CD4-positive, alpha-beta T cell (primary cell): ENCODE measurements at regions not wholly inside any gene's neighbourhood (a gene's known extent, or its start where the extent isn't known, plus 50 kb on each side); places are given as distances from the start of the nearest gene placed in this dataset.
"Not testable (repeated sequence)": the region's sequence is repeated elsewhere in the genome, so short reads cannot be mapped to it uniquely, and the experiment has no call there.

ENCODE experiments used
- ATAC-seq: fragments of 200-7000 bp; cut with Tn5 transposase; one replicate; pipeline ENCODE4 v1.10.0; 2022; ENCODE audit warnings: mild to moderate bottlenecking; ENCODE audit not compliant: poor library complexity
- CTCF ChIA-PET: fragments of 350-600 bp; sonication (Branson Sonifier 250); formaldehyde crosslinking; loops from one replicate; lab custom pipeline; 2021; ENCODE audit warnings: antibody characterized with exemption, inconsistent platforms; lab: Charles Lee
- POLR2A ChIA-PET: fragments of 350-600 bp; sonication (Branson Sonifier 250); formaldehyde crosslinking; loops from one replicate; lab custom pipeline; 2021; ENCODE audit warnings: antibody characterized with exemption, inconsistent platforms; lab: Charles Lee
- DNase-seq, 14 experiments: peaks; one replicate each; pipeline ENCODE4 v3.0.0-alpha.2; 2013 to 2020; ENCODE audit warnings: mixed read lengths in 2 of 14
- H3K27ac ChIP-seq, 2 donors: one replicate each; pipeline versions ENCODE4 v1.5.1 to v1.7.0; 2013; ENCODE audit warnings: low read length in 2 of 2, low read depth in 1 of 2, mild to moderate bottlenecking in 1 of 2
- H3K27me3 ChIP-seq, 2 experiments: 1 replicate in 1 of 2; 2 replicates in 1 of 2; pipeline versions ENCODE4 v1.6.1 to v1.7.0; 2013; ENCODE audit warnings: low read length in 2 of 2, control low read depth in 1 of 2, mild to moderate bottlenecking in 1 of 2, moderate library complexity in 1 of 2; ENCODE audit not compliant: insufficient read depth in 2 of 2, control insufficient read depth in 1 of 2
- H3K36me3 ChIP-seq: one replicate; pipeline ENCODE4 v1.6.1; 2013; ENCODE audit warnings: low read length, control low read depth; ENCODE audit not compliant: insufficient read depth
- H3K4me1 ChIP-seq: one replicate; pipeline ENCODE4 v1.6.1; 2013; ENCODE audit warnings: low read length, control low read depth; ENCODE audit not compliant: insufficient read depth
- H3K4me3 ChIP-seq: one replicate; pipeline ENCODE4 v1.5.1; 2013; ENCODE audit warnings: mild to moderate bottlenecking, low read length, moderate library complexity
- H3K9me3 ChIP-seq, 2 experiments: 1 replicate in 1 of 2; 2 replicates in 1 of 2; pipeline versions ENCODE4 v1.6.1 to v1.7.0; 2013; ENCODE audit warnings: low read length in 2 of 2, mild to moderate bottlenecking in 2 of 2, control low read depth in 1 of 2, moderate library complexity in 1 of 2; ENCODE audit not compliant: control insufficient read depth in 1 of 2, insufficient read depth in 1 of 2
- H3K27ac Mint-ChIP-seq: one replicate; pipeline ENCODE4 v1.8.0; 2020; ENCODE audit warnings: mixed read lengths
- H3K27me3 Mint-ChIP-seq: one replicate; pipeline ENCODE4 v1.8.0; 2021; ENCODE audit warnings: mixed read lengths
- H3K36me3 Mint-ChIP-seq: one replicate; pipeline ENCODE4 v1.8.0; 2021; ENCODE audit warnings: low read depth, mixed read lengths
- H3K4me1 Mint-ChIP-seq: one replicate; pipeline ENCODE4 v1.8.0; 2021; ENCODE audit warnings: low read depth, mixed read lengths
- H3K4me3 Mint-ChIP-seq: one replicate; pipeline ENCODE4 v1.8.0; 2020; ENCODE audit warnings: mild to moderate bottlenecking, mixed read lengths
- H3K9me3 Mint-ChIP-seq: one replicate; pipeline ENCODE4 v1.8.0; 2020; ENCODE audit warnings: mixed read lengths
- intact Hi-C, 2 experiments: fragments of 100-400 bp; cut with DNase I in 1 of 2; cut with micrococcal nuclease in 1 of 2; formaldehyde crosslinking; loops; one replicate each; pipeline versions ENCODE4 v1.15.1 to v1.9.0; 2023 to 2025; cut with DNase I, micrococcal nuclease
- TF ChIP-seq, protein P1 (sequence below): fragments of 200-600 bp; IDR thresholded peaks from one replicate; pipeline ENCODE4 v1.8.0; 2022; ENCODE audit warnings: antibody characterized with exemption, mild to moderate bottlenecking

DNA sequence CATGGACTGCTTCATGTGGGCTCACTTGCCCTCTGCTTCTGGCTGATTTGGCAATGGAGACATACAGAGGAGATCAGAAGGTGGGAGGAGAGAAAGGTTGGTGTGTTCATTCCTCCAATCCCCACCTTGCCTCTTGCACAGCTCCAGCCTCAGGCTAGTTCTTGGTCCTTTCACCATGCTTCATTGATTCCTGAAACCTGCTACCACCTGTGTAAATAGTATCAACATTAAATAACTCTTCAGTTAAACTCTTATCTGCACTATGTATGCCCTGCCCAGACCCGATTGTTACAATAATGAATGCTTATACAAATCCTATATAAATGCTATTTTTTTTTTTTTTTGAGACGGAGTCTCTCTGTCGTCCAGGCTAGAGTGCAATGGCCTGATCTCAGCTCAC is 174.5 kb downstream of the CD83 start:
- ATAC-seq: no peak
- Histone ChIP-seq H3K27ac (no peak overlapping the region), H3K4me3 (no peak overlapping the region), H3K27me3 (no peaks in the 10 kb centered on the region), H3K4me1 (no peaks in the 10 kb centered on the region), H3K36me3 (no peaks in the 10 kb centered on the region), H3K9me3 (no peaks in the 10 kb centered on the region)
- Mint-ChIP-seq H3K27ac (no peak overlapping the region), H3K36me3 (no peaks in the 10 kb centered on the region), H3K4me3 (no peak overlapping the region), H3K4me1 (peaks cover 20% of the 10 kb centered on the region), H3K9me3 (no peaks in the 10 kb centered on the region), H3K27me3 (no peaks in the 10 kb centered on the region)
- TF ChIP-seq, protein P1, sequence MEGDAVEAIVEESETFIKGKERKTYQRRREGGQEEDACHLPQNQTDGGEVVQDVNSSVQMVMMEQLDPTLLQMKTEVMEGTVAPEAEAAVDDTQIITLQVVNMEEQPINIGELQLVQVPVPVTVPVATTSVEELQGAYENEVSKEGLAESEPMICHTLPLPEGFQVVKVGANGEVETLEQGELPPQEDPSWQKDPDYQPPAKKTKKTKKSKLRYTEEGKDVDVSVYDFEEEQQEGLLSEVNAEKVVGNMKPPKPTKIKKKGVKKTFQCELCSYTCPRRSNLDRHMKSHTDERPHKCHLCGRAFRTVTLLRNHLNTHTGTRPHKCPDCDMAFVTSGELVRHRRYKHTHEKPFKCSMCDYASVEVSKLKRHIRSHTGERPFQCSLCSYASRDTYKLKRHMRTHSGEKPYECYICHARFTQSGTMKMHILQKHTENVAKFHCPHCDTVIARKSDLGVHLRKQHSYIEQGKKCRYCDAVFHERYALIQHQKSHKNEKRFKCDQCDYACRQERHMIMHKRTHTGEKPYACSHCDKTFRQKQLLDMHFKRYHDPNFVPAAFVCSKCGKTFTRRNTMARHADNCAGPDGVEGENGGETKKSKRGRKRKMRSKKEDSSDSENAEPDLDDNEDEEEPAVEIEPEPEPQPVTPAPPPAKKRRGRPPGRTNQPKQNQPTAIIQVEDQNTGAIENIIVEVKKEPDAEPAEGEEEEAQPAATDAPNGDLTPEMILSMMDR: no peak
- CTCF ChIA-PET: interaction anchor here (0.7 kb wide), 2 partner anchors 14 to 39 kb away, joined by 3 read pairs; no protein-coding TSS in a partner anchor
- POLR2A ChIA-PET: no interaction called here
- no peak for DNase-seq
- intact Hi-C loops: no loop called here

DNA sequence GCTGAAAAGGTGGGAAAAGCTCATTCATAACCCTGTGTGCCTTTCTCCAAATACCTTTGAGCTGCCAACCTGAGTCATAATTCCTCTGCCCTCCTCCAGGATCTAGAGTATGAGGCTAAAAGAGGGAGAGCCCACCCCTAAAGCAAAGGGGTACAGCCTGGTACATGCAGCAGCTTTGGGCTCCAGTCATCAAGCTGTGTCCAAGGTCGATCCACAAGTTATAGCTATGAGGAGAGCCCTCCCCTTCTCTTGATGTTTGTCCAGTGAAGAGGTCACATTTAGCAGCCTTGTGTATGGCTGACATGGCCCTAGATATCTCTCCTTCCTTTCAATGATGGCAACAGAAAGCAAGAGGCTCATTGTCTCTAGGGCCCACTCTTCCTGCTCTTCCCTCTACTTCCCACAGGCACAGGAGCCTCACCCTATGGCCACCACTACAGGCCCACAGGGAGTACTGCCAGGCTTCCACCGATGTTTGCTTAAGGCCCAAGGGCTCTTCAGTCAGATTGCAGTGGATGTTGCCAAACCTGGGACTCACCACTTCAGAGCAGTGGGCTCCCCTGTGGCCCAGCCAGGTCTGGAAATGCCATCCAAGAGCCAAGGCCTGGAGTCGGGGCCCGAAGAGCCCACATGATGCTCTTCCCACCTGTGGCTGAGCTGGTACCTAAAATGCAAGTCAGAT is 176.8 kb downstream of the CD83 start:
- CTCF ChIA-PET: no interaction called here

DNA sequence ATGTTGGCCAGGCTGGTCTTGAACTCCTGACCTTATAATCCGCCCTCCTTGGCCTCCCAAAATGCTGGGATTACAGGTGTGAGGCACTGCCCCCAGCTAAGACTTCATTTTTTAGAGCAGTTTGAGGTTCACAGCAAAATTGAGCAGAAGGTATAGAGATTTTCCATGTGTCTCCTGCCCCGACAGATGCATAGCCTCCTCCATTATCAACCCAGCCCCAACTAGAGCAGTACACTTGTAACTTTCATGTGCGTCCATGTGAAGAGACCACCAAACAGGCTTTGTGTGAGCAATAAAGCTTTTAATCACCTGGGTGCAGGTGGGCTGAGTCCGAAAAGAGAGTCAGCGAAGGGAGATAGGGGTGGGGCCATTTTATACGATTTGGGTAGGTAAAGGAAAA is 179.1 kb downstream of the CD83 start:
- H3K36me3 ChIP-seq, POLR2A ChIA-PET, ATAC-seq, H3K27me3 Mint-ChIP-seq, H3K4me3 ChIP-seq, CTCF ChIA-PET, H3K36me3 Mint-ChIP-seq, intact Hi-C loops, H3K9me3 Mint-ChIP-seq, H3K4me3 Mint-ChIP-seq, H3K27ac ChIP-seq, H3K27me3 ChIP-seq, H3K4me1 ChIP-seq, H3K9me3 ChIP-seq, H3K27ac Mint-ChIP-seq, H3K4me1 Mint-ChIP-seq, DNase-seq: not testable (repeated sequence)

More for the DNA sequence above, 176.8 kb downstream of the CD83 start:
- Histone ChIP-seq H3K36me3 (no peaks in the 10 kb centered on the region), H3K4me3 (no peak overlapping the region), H3K27me3 (no peaks in the 10 kb centered on the region), H3K4me1 (no peaks in the 10 kb centered on the region), H3K27ac (no peak overlapping the region), H3K9me3 (no peaks in the 10 kb centered on the region)
- Mint-ChIP-seq H3K4me1 (peaks cover 16% of the 10 kb centered on the region), H3K4me3 (no peak overlapping the region), H3K36me3 (no peaks in the 10 kb centered on the region), H3K27me3 (no peaks in the 10 kb centered on the region), H3K27ac (no peak overlapping the region), H3K9me3 (no peaks in the 10 kb centered on the region)
- DNase-seq: no peak
- POLR2A ChIA-PET: no interaction called here
- intact Hi-C loops: no loop called here
- TF ChIP-seq, protein P1: no peak
- no peak for ATAC-seq

DNA sequence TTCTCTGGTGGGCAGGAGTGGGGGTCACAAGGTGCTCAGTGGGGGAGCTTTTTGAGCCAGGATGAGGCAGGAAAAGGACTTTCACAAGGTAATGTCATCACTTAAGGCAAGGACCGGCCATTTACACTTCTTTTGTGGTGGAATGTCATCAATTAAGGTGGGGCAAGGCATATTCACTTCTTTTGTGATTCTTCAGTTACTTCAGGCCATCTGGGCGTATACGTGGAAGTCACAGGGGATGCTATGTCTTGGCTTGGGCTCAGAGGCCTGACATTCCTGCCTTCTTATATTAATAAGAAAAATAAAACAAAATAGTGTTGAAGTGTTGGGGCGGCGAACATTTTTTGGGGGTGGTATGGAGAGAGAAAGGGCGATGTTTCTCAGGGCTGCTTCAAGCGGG is 179.5 kb downstream of the CD83 start:
- H3K4me1 ChIP-seq, H3K4me3 Mint-ChIP-seq, H3K4me1 Mint-ChIP-seq, H3K27ac ChIP-seq, H3K9me3 Mint-ChIP-seq, H3K36me3 ChIP-seq, POLR2A ChIA-PET, H3K27me3 Mint-ChIP-seq, H3K36me3 Mint-ChIP-seq, H3K27me3 ChIP-seq, ATAC-seq, CTCF ChIA-PET, intact Hi-C loops, H3K4me3 ChIP-seq, DNase-seq, H3K27ac Mint-ChIP-seq, H3K9me3 ChIP-seq: not testable (repeated sequence)

DNA sequence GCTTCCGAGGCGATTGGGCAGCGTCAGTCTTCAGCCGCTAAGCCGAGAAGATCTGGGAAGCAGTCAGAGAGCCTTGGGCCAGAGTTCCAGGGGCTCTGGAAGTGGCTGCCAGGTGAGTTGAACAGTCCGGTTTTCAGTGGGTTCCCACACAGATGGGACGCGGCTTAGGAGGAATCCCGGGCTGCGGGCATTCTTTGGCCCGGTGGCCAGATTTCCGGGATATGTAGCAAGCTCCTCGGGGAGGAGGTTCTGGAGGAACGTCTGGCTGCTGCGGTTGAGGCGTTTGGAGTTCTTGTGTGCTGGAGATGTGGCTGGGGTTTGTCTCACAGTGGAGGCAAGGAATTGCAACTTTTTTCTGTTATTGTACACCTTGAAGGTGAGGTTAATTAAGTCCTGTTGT is 182.6 kb downstream of the CD83 start:
- POLR2A ChIA-PET, H3K27ac Mint-ChIP-seq, DNase-seq, H3K36me3 Mint-ChIP-seq, CTCF ChIA-PET, H3K9me3 Mint-ChIP-seq, H3K4me3 ChIP-seq, H3K27ac ChIP-seq, H3K4me3 Mint-ChIP-seq, H3K9me3 ChIP-seq, H3K4me1 ChIP-seq, H3K27me3 ChIP-seq, intact Hi-C loops, H3K36me3 ChIP-seq, H3K4me1 Mint-ChIP-seq, ATAC-seq, H3K27me3 Mint-ChIP-seq: not testable (repeated sequence)

DNA sequence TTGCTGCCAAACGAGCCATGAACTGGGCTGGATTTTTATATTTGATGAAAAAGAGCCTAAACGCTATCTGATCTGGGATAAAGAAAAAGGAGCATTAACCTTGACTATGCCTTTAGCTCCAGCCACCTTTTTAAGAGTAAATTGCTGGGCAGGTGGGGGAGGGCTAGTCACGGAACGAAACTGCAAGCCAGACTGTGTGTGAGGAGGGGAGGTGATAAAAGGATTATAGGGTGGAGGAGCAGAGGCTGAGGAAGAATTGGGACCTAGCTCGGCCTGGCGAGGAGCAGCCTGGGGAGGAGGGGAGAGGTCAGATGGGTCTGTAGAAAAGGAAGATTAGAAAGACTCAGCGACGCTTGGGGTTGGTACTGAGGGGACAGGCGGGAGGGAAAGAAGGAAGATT is 183.1 kb downstream of the CD83 start:
- ATAC-seq, H3K4me3 ChIP-seq, H3K27ac ChIP-seq, H3K27me3 ChIP-seq, H3K9me3 ChIP-seq, H3K9me3 Mint-ChIP-seq, H3K36me3 Mint-ChIP-seq, intact Hi-C loops, H3K4me3 Mint-ChIP-seq, DNase-seq, POLR2A ChIA-PET, CTCF ChIA-PET, H3K27ac Mint-ChIP-seq, H3K36me3 ChIP-seq, H3K27me3 Mint-ChIP-seq, H3K4me1 ChIP-seq, H3K4me1 Mint-ChIP-seq: not testable (repeated sequence)
